ENCODE measurements at regions not wholly inside any gene's neighbourhood (a gene's known extent, or its start where the extent isn't known, plus 50 kb on each side); places are given as distances from the start of the nearest gene placed in this dataset.

- no peaks in the 10 kb centered on the region for H3K36me3 ChIP-seq
- H3K4me1 ChIP-seq, result no peaks in the 10 kb centered on the region
- no peak for DNase-seq
- peaks cover 58% of the 10 kb centered on the region for H3K27me3 ChIP-seq (ENCODE audit: low read depth)
- no peak for TF ChIP-seq CTCF (IDR thresholded peaks at IDR 0.05; ENCODE audit: borderline replicate concordance)
- H3K27ac ChIP-seq (replicated peaks), result no peak overlapping the region
- intact Hi-C loops (cut with micrococcal nuclease), result no loop called here
- H3K9me3 ChIP-seq (replicated peaks), result no peaks in the 10 kb centered on the region
- no peak overlapping the region for H3K4me3 ChIP-seq
These were observed 175.4 kb downstream of the PHETA1 start for GRCh38 chr12:111193496-111193895.

GRCh38 chr12:111193067-111193466 lies 175.8 kb downstream of the PHETA1 start:
- DNase-seq, result no peak
- H3K27ac ChIP-seq (replicated peaks), result no peak overlapping the region
- H3K36me3 ChIP-seq, result no peaks in the 10 kb centered on the region
- TF ChIP-seq CTCF (IDR thresholded peaks at IDR 0.05; ENCODE audit: borderline replicate concordance), result no peak
- H3K9me3 ChIP-seq (replicated peaks), result no peaks in the 10 kb centered on the region
- H3K4me3 ChIP-seq, result no peak overlapping the region
- peaks cover 54% of the 10 kb centered on the region for H3K27me3 ChIP-seq (ENCODE audit: low read depth)
- no peaks in the 10 kb centered on the region for H3K4me1 ChIP-seq
- intact Hi-C loops (cut with micrococcal nuclease), result no loop called here

GRCh38 chr12:111192647-111193046 lies 176.2 kb downstream of the PHETA1 start:
- H3K4me1 ChIP-seq, result no peaks in the 10 kb centered on the region
- H3K36me3 ChIP-seq, result no peaks in the 10 kb centered on the region
- TF ChIP-seq CTCF (IDR thresholded peaks at IDR 0.05; ENCODE audit: borderline replicate concordance), result no peak
- H3K27me3 ChIP-seq (ENCODE audit: low read depth), result peaks cover 50% of the 10 kb centered on the region
- intact Hi-C loops (cut with micrococcal nuclease), result no loop called here
- no peak overlapping the region for H3K4me3 ChIP-seq
- no peak overlapping the region for H3K27ac ChIP-seq (replicated peaks)
- H3K9me3 ChIP-seq (replicated peaks), result no peaks in the 10 kb centered on the region
- no peak for DNase-seq

GRCh38 chr12:111190741-111191526 lies 178.0 kb downstream of the PHETA1 start:
- intact Hi-C loops (cut with micrococcal nuclease), result no loop called here

GRCh38 chr12:111189792-111190191 lies 179.1 kb downstream of the PHETA1 start:
- Histone ChIP-seq H3K27ac (replicated peaks) (no peak overlapping the region), H3K27me3 (ENCODE audit: low read depth) (peaks cover 42% of the 10 kb centered on the region), H3K36me3 (no peaks in the 10 kb centered on the region), H3K4me3 (no peak overlapping the region), H3K4me1 (no peaks in the 10 kb centered on the region), H3K9me3 (replicated peaks) (no peaks in the 10 kb centered on the region)
- intact Hi-C loops (cut with micrococcal nuclease), result no loop called here
- TF ChIP-seq CTCF (IDR thresholded peaks at IDR 0.05; ENCODE audit: borderline replicate concordance), result no peak
- no peak for DNase-seq

More at GRCh38 chr12:111190741-111191526, 178.0 kb downstream of the PHETA1 start:
- H3K27me3 ChIP-seq (ENCODE audit: low read depth), result peaks cover 44% of the 10 kb centered on the region
- no peak overlapping the region for H3K27ac ChIP-seq (replicated peaks)
- no peaks in the 10 kb centered on the region for H3K36me3 ChIP-seq
- no peak overlapping the region for H3K4me3 ChIP-seq
- no peaks in the 10 kb centered on the region for H3K4me1 ChIP-seq
- no peak for TF ChIP-seq CTCF (IDR thresholded peaks at IDR 0.05; ENCODE audit: borderline replicate concordance)
- H3K9me3 ChIP-seq (replicated peaks), result no peaks in the 10 kb centered on the region
- DNase-seq, result no peak

Measured in left ventricle myocardium inferior (tissue), 1 donor.